H9 (cell line): ENCODE measurements at regions not wholly inside any gene's neighbourhood (a gene's known extent, or its start where the extent isn't known, plus 50 kb on each side); places are given as distances from the start of the nearest gene placed in this dataset.
"Not testable (repeated sequence)": the region's sequence is repeated elsewhere in the genome, so short reads cannot be mapped to it uniquely, and the experiment has no call there.

ENCODE experiments used
- DNase-seq: peaks from one replicate; pipeline ENCODE4 v3.0.0-alpha.2; 2017
- H2AFZ ChIP-seq: one replicate; pipeline ENCODE4 v1.6.1; 2013; ENCODE audit warnings: mild to moderate bottlenecking, low read length, control low read depth, moderate library complexity
- H2AK5ac ChIP-seq: 2 replicates; pipeline ENCODE4 v1.6.1; 2013; ENCODE audit warnings: low read length, control low read depth, mixed read lengths; ENCODE audit not compliant: insufficient read length
- H2BK120ac ChIP-seq: one replicate; pipeline ENCODE4 v1.6.1; 2013; ENCODE audit warnings: low read depth, mild to moderate bottlenecking, low read length, control low read depth, inconsistent platforms; ENCODE audit not compliant: poor library complexity, severe bottlenecking
- H2BK12ac ChIP-seq: 2 replicates; pipeline ENCODE4 v1.6.1; 2013; ENCODE audit warnings: low read length, control low read depth, mixed read lengths, low read depth; ENCODE audit not compliant: insufficient read length
- H2BK15ac ChIP-seq: 2 replicates; pipeline ENCODE4 v1.6.1; 2013; ENCODE audit warnings: low read depth, low read length, control low read depth
- H2BK20ac ChIP-seq: one replicate; pipeline ENCODE4 v1.6.1; 2013; ENCODE audit warnings: low read depth, mild to moderate bottlenecking, low read length, control low read depth, inconsistent platforms; ENCODE audit not compliant: poor library complexity, severe bottlenecking
- H2BK5ac ChIP-seq: 2 replicates; pipeline ENCODE4 v1.6.1; 2013; ENCODE audit warnings: low read length, control low read depth, mixed read lengths; ENCODE audit not compliant: insufficient read length
- H3K14ac ChIP-seq: 2 replicates; pipeline ENCODE4 v1.6.1; 2013; ENCODE audit warnings: low read length, control low read depth; ENCODE audit not compliant: insufficient read depth
- H3K18ac ChIP-seq: 2 replicates; pipeline ENCODE4 v1.6.1; 2013; ENCODE audit warnings: low read depth, mild to moderate bottlenecking, mixed read lengths, low read length, control low read depth; ENCODE audit not compliant: insufficient read length
- H3K23ac ChIP-seq: 2 replicates; pipeline ENCODE4 v1.6.1; 2013; ENCODE audit warnings: low read length, control low read depth, mixed read lengths, low read depth; ENCODE audit not compliant: insufficient read length
- H3K23me2 ChIP-seq: 2 replicates; pipeline ENCODE4 v1.6.1; 2013; ENCODE audit warnings: low read depth, mild to moderate bottlenecking, mixed read lengths, low read length, control low read depth; ENCODE audit not compliant: insufficient read length, poor library complexity, severe bottlenecking
- H3K27ac ChIP-seq: 2 replicates; pipeline ENCODE4 v1.5.1; 2013; ENCODE audit warnings: low read length, control low read depth, mixed read lengths, low read depth; ENCODE audit not compliant: insufficient read length
- H3K27me3 ChIP-seq: 2 replicates; pipeline ENCODE4 v1.6.1; 2013; ENCODE audit warnings: low read length, control low read depth, inconsistent platforms; ENCODE audit not compliant: insufficient read depth
- H3K4ac ChIP-seq: 2 replicates; pipeline ENCODE4 v1.6.1; 2013; ENCODE audit warnings: low read depth, mild to moderate bottlenecking, control low read depth, inconsistent platforms, low read length, moderate library complexity
- H3K4me1 ChIP-seq: 2 replicates; pipeline ENCODE4 v1.6.1; 2013; ENCODE audit warnings: low read length, control low read depth, inconsistent platforms; ENCODE audit not compliant: insufficient read depth
- H3K4me2 ChIP-seq: 2 replicates; pipeline ENCODE4 v1.6.1; 2013; ENCODE audit warnings: low read length, control low read depth, mixed read lengths; ENCODE audit not compliant: insufficient read length, insufficient read depth
- H3K56ac ChIP-seq: 2 replicates; pipeline ENCODE4 v1.6.1; 2013; ENCODE audit warnings: low read depth, mild to moderate bottlenecking, mixed read lengths, low read length, control low read depth; ENCODE audit not compliant: insufficient read length
- H3K79me1 ChIP-seq: 2 replicates; pipeline ENCODE4 v1.6.1; 2013; ENCODE audit warnings: low read depth, mild to moderate bottlenecking, moderate library complexity, low read length, control low read depth, inconsistent platforms; ENCODE audit not compliant: insufficient read depth, poor library complexity, severe bottlenecking
- H3K79me2 ChIP-seq: 2 replicates; pipeline ENCODE4 v1.6.1; 2013; ENCODE audit warnings: low read length, control low read depth, inconsistent platforms; ENCODE audit not compliant: insufficient read depth
- H3K9ac ChIP-seq: 2 replicates; pipeline ENCODE4 v1.6.1; 2013; ENCODE audit warnings: low read length, control low read depth, mixed read lengths; ENCODE audit not compliant: insufficient read length; ENCODE audit errors: extremely low read depth
- H3K9me3 ChIP-seq: one replicate; pipeline ENCODE4 v1.6.1; 2013; ENCODE audit warnings: low read depth, low read length, inconsistent platforms; ENCODE audit not compliant: control insufficient read depth
- H3T11ph ChIP-seq: one replicate; pipeline ENCODE4 v1.6.1; 2013; ENCODE audit warnings: mild to moderate bottlenecking, low read length, control low read depth, inconsistent platforms
- H4K20me1 ChIP-seq: one replicate; pipeline ENCODE4 v1.6.1; 2013; ENCODE audit not compliant: control insufficient read depth, insufficient read length, insufficient read depth
- H4K5ac ChIP-seq: 2 replicates; pipeline ENCODE4 v1.6.1; 2013; ENCODE audit warnings: low read depth, mild to moderate bottlenecking, mixed read lengths, low read length, control low read depth; ENCODE audit not compliant: insufficient read length
- H4K8ac ChIP-seq: replicated peaks from 2 replicates; pipeline ENCODE4 v1.6.1; 2013; ENCODE audit warnings: low read length, control low read depth, mixed read lengths, low read depth; ENCODE audit not compliant: insufficient read length
- H4K91ac ChIP-seq: 2 replicates; pipeline ENCODE4 v1.6.1; 2013; ENCODE audit warnings: low read depth, mild to moderate bottlenecking, moderate library complexity, mixed read lengths, low read length, control low read depth; ENCODE audit not compliant: insufficient read length
- H3K27ac Mint-ChIP-seq, 3 experiments: 2 replicates in 2 of 3; 3 replicates in 1 of 3; pipeline ENCODE4 v1.8.0; 2020 to 2021; ENCODE audit warnings: mixed read lengths in 3 of 3, mild to moderate bottlenecking in 1 of 3, moderate library complexity in 1 of 3
- H3K27me3 Mint-ChIP-seq: 2 replicates; pipeline ENCODE4 v1.8.0; 2021; ENCODE audit warnings: low read depth, mild to moderate bottlenecking, moderate library complexity, mixed read lengths
- H3K36me3 Mint-ChIP-seq, 3 experiments: 2 replicates in 2 of 3; 3 replicates in 1 of 3; pipeline ENCODE4 v1.8.0; 2020 to 2021; ENCODE audit warnings: low read depth in 3 of 3, mixed read lengths in 3 of 3; ENCODE audit not compliant: insufficient read depth in 1 of 3
- H3K4me1 Mint-ChIP-seq, 2 experiments: 2 replicates each; pipeline ENCODE4 v1.8.0; 2020; ENCODE audit warnings: mixed read lengths in 2 of 2
- H3K4me3 Mint-ChIP-seq, 2 experiments: 2 replicates in 1 of 2; 3 replicates in 1 of 2; pipeline ENCODE4 v1.8.0; 2020 to 2021; ENCODE audit warnings: mild to moderate bottlenecking in 2 of 2, mixed read lengths in 2 of 2, moderate library complexity in 1 of 2
- H3K9me3 Mint-ChIP-seq, 2 experiments: 2 replicates in 1 of 2; 3 replicates in 1 of 2; pipeline ENCODE4 v1.8.0; 2020; ENCODE audit warnings: mild to moderate bottlenecking in 2 of 2, mixed read lengths in 2 of 2, moderate library complexity in 1 of 2
- WGBS: extraction: QIAGEN DNeasy Blood & Tissue Kit; methylation state at CpG from one replicate; pipeline ENCODE4 v1.1.7; 2013; ENCODE audit warnings: missing lambda C conversion rate, low lambda C conversion rate, mixed read lengths; ENCODE audit not compliant: insufficient read length; ENCODE audit errors: extremely low coverage; 5-methylcytosine and 5-hydroxymethylcytosine counted together
- TF ChIP-seq, protein P1 (sequence below): fragments of 200-600 bp; sonication (generic); conservative IDR thresholded peaks from 3 replicates; pipeline ENCODE4 v1.8.0; 2021; ENCODE audit warnings: antibody characterized with exemption, mild to moderate bottlenecking

DNA sequence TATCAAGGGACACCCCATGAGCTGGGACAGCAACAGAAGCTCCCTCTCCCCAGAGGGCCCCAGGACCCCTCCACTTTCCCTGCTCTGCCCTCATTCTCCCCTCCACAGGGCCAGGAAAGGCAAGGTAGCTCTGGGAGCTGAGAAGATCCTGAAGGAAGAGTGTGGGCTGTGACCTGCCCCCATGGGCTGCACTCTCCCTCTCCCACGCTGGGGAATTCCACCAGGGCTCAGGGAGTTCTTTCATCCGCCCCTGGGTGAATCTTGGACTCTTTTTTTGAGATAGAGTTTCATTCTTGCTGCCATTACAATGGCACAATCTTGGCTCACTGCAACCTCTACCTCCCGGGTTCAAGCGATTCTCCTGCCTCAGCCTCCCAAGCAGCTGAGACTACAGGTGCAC, 73.8 kb downstream of the C9orf50 start:
- Mint-ChIP-seq H3K9me3 (peaks cover 2 to 5% of the 10 kb centered on the region in 2 experiments; a peak in 3 of 5 replicates), H3K27me3 (peaks cover 60% of the 10 kb centered on the region), H3K4me1 (peaks cover 6 to 14% of the 10 kb centered on the region in 2 experiments; a peak in 3 of 4 replicates), H3K4me3 (no peak overlapping the region), H3K36me3 (no peaks in the 10 kb centered on the region), H3K27ac (no peak overlapping the region)
- H3K23ac ChIP-seq = no peak overlapping the region
- H3K79me2 ChIP-seq = no peaks in the 10 kb centered on the region
- H4K91ac ChIP-seq = no peak overlapping the region
- no peak overlapping the region for H4K8ac ChIP-seq
- no peak overlapping the region for H3K56ac ChIP-seq
- no peak overlapping the region for H3K4me2 ChIP-seq
- H3K4me1 ChIP-seq = no peaks in the 10 kb centered on the region
- peaks cover 6% of the 10 kb centered on the region; the same call in 1 of the 2 replicates for H3K27me3 ChIP-seq
- H3K4ac ChIP-seq = no peak overlapping the region
- no peak overlapping the region for H3K9ac ChIP-seq
- no peak overlapping the region for H2BK5ac ChIP-seq
- H3K9me3 ChIP-seq = no peaks in the 10 kb centered on the region
- DNase-seq = no peak
- no peak overlapping the region for H3T11ph ChIP-seq
- H2AK5ac ChIP-seq = no peak overlapping the region
- H3K18ac ChIP-seq = no peak overlapping the region
- TF ChIP-seq, protein P1, sequence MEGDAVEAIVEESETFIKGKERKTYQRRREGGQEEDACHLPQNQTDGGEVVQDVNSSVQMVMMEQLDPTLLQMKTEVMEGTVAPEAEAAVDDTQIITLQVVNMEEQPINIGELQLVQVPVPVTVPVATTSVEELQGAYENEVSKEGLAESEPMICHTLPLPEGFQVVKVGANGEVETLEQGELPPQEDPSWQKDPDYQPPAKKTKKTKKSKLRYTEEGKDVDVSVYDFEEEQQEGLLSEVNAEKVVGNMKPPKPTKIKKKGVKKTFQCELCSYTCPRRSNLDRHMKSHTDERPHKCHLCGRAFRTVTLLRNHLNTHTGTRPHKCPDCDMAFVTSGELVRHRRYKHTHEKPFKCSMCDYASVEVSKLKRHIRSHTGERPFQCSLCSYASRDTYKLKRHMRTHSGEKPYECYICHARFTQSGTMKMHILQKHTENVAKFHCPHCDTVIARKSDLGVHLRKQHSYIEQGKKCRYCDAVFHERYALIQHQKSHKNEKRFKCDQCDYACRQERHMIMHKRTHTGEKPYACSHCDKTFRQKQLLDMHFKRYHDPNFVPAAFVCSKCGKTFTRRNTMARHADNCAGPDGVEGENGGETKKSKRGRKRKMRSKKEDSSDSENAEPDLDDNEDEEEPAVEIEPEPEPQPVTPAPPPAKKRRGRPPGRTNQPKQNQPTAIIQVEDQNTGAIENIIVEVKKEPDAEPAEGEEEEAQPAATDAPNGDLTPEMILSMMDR = no peak
- H3K14ac ChIP-seq = no peak overlapping the region
- H2BK20ac ChIP-seq = no peak overlapping the region
- H2BK12ac ChIP-seq = no peak overlapping the region
- no peak overlapping the region for H2AFZ ChIP-seq
- peaks cover 6% of the 10 kb centered on the region for H3K23me2 ChIP-seq
- no peaks in the 10 kb centered on the region for H4K20me1 ChIP-seq
- WGBS = no CpG with 5 or more reads among the region's 4 CpGs
- no peak overlapping the region for H2BK120ac ChIP-seq
- H3K27ac ChIP-seq = no peak overlapping the region
- H4K5ac ChIP-seq = no peak overlapping the region
- H3K79me1 ChIP-seq = no peaks in the 10 kb centered on the region
- no peak overlapping the region for H2BK15ac ChIP-seq

DNA sequence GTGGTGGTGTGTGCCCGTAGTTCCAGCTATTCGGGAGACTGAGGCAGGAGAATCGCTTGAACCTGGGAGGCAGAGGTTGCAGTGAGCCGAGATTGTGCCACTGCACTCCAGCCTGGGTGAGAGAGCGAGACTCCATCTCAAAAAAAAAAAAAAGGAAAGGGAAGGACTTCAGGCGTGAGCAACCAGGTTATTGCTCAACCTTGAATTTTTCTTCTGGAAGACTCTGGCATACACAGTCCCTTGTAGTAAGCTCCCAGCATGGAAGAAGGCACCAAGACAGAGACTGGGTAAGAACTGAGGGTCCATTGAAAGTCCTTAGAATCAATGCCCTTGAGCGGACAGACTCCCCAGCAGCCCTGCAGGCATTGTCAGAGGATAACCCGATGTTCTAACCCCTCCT, 75.0 kb downstream of the C9orf50 start:
- H3K9me3 ChIP-seq, H2AFZ ChIP-seq, H2AK5ac ChIP-seq, H2BK20ac ChIP-seq, H2BK12ac ChIP-seq, H3K9me3 Mint-ChIP-seq, H3K27ac ChIP-seq, H3K56ac ChIP-seq, H3K9ac ChIP-seq, H4K91ac ChIP-seq, H3K79me2 ChIP-seq, H3K4me1 ChIP-seq, H2BK120ac ChIP-seq, H3K27ac Mint-ChIP-seq, H3K4me2 ChIP-seq, H4K5ac ChIP-seq, H3K23me2 ChIP-seq, H2BK5ac ChIP-seq, H3K27me3 ChIP-seq, H3K4me3 Mint-ChIP-seq, DNase-seq, H4K8ac ChIP-seq, H3K4ac ChIP-seq, H4K20me1 ChIP-seq, H3K79me1 ChIP-seq, H3K14ac ChIP-seq, H3K36me3 Mint-ChIP-seq, H3T11ph ChIP-seq, H3K23ac ChIP-seq, H2BK15ac ChIP-seq, H3K18ac ChIP-seq: not testable (repeated sequence)
- no CpG with 5 or more reads among the region's 8 CpGs for WGBS
- peaks cover 53% of the 10 kb centered on the region for H3K27me3 Mint-ChIP-seq
- peaks cover 6 to 14% of the 10 kb centered on the region in 2 experiments; a peak in 3 of 4 replicates for H3K4me1 Mint-ChIP-seq
